Ovary (tissue), 7 donors: ENCODE measurements at regions not wholly inside any gene's neighbourhood (a gene's known extent, or its start where the extent isn't known, plus 50 kb on each side); places are given as distances from the start of the nearest gene placed in this dataset.

ENCODE experiments used
- DNase-seq, 5 donors: peaks; one replicate each; pipeline ENCODE4 v3.0.0-alpha.2; 2019 to 2020
- H3K27ac ChIP-seq, 2 donors: fragments of 200-600 bp; one replicate each; pipeline versions ENCODE4 v1.5.1 to v1.8.0; 2019 to 2022
- H3K27me3 ChIP-seq: fragments of 200-600 bp; one replicate; pipeline ENCODE4 v1.8.0; 2022
- H3K36me3 ChIP-seq: fragments of 200-600 bp; sonication (generic); one replicate; pipeline ENCODE4 v1.5.1; 2019
- H3K4me1 ChIP-seq: one replicate; pipeline ENCODE4 v1.8.1; 2013; ENCODE audit warnings: mild to moderate bottlenecking, moderate library complexity; ENCODE audit not compliant: insufficient read depth
- H3K4me3 ChIP-seq: fragments of 200-600 bp; sonication (generic); one replicate; pipeline ENCODE4 v1.5.1; 2017
- H3K9me3 ChIP-seq, 2 donors: fragments of 200-600 bp in 1 of 2; sonication (generic) in 1 of 2; one replicate each; pipeline versions ENCODE4 v1.5.1 to v1.8.1; 2013 to 2019; ENCODE audit warnings: mild to moderate bottlenecking in 1 of 2, moderate library complexity in 1 of 2
- CTCF ChIP-seq, 3 donors: fragments of 450-650 bp in 2 of 3; fragments of 200-600 bp in 1 of 3; IDR thresholded peaks; one replicate each; pipeline versions ENCODE4 v1.5.1 to v1.8.0; 2016 to 2022; ENCODE audit warnings: antibody characterized with exemption in 3 of 3, mild to moderate bottlenecking in 1 of 3
- EP300 ChIP-seq: sonication (generic); formaldehyde crosslinking; IDR thresholded peaks from one replicate; pipeline ENCODE4 v1.6.1; 2017; ENCODE audit warnings: antibody characterized with exemption
- POLR2A ChIP-seq: fragments of 450-650 bp; IDR thresholded peaks from one replicate; pipeline ENCODE4 v1.6.1; 2017; ENCODE audit warnings: antibody characterized with exemption, mild to moderate bottlenecking, moderate library complexity
- WGBS, 3 donors: extraction: QIAGEN DNeasy Blood & Tissue Kit in 1 of 3; methylation state at CpG; one replicate each; pipeline versions ENCODE4 v1.1.5 to v1.1.7; 2013 to 2017; 5-methylcytosine and 5-hydroxymethylcytosine counted together
- intact Hi-C, 4 donors: fragments of 100-400 bp; cut with DNase I; formaldehyde crosslinking; loops; one replicate each; pipeline versions ENCODE4 v1.11.0 to v1.15.1; 2022 to 2023
- donor health status: DM: no; HTN: no; CAD: no; lungs with moderate emphysema.
- donor health status: DM: no; HTN: no; CAD: no.
- donor health status: Bipolar disorder and iron deficiency.
- donor health status: DM: no; HTN: no; CAD: no.
- donor health status: DM: yes; HTN: yes; CAD: no.

- intact Hi-C loops, result no loop called here
- 88 to 91% (median 89%) methylated on average over 7 of the region's 7 CpGs for WGBS, 3 donors
- no peak for DNase-seq
- Histone ChIP-seq H3K9me3 (no peaks in the 10 kb centered on the region), H3K36me3 (no peaks in the 10 kb centered on the region), H3K27me3 (no peaks in the 10 kb centered on the region), H3K4me1 (no peaks in the 10 kb centered on the region), H3K27ac (no peak overlapping the region), H3K4me3 (no peak overlapping the region)
- TF ChIP-seq EP300, result no peak
- TF ChIP-seq CTCF (IDR thresholded peaks at IDR 0.05), result no peak
- no peak for TF ChIP-seq POLR2A
Observed at GRCh38 chr12:18907728-18908127, 169.8 kb downstream of the CAPZA3 start.

- no peak for DNase-seq
- no peaks in the 10 kb centered on the region for H3K36me3 ChIP-seq
- H3K9me3 ChIP-seq, result no peaks in the 10 kb centered on the region
- H3K27me3 ChIP-seq, result no peaks in the 10 kb centered on the region
- WGBS, 3 donors, result 69 to 90% (median 73%) methylated on average over 4 of the region's 4 CpGs
- TF ChIP-seq CTCF (IDR thresholded peaks at IDR 0.05), result no peak
- no peak for TF ChIP-seq POLR2A
- no peak for TF ChIP-seq EP300
- no peak overlapping the region for H3K4me3 ChIP-seq
- intact Hi-C loops, result no loop called here
- no peak overlapping the region for H3K27ac ChIP-seq
- no peaks in the 10 kb centered on the region for H3K4me1 ChIP-seq
Observed at GRCh38 chr12:18908191-18908590, 170.3 kb downstream of the CAPZA3 start.

GRCh38 chr12:18919871-18920511 is 182.1 kb downstream of the CAPZA3 start:
- intact Hi-C loops, result no loop called here
- no peak overlapping the region for H3K4me3 ChIP-seq
- H3K36me3 ChIP-seq, result no peaks in the 10 kb centered on the region
- TF ChIP-seq POLR2A, result no peak
- TF ChIP-seq CTCF (IDR thresholded peaks at IDR 0.05), result no peak
- no peak for TF ChIP-seq EP300
- no peak overlapping the region for H3K27ac ChIP-seq
- H3K4me1 ChIP-seq, result no peaks in the 10 kb centered on the region
- WGBS, 3 donors, result 93 to 97% (median 96%) methylated on average over 1 of the region's 1 CpG
- no peaks in the 10 kb centered on the region for H3K27me3 ChIP-seq
- H3K9me3 ChIP-seq, result no peaks in the 10 kb centered on the region
- DNase-seq, result no peak

- intact Hi-C loops, result no loop called here
- TF ChIP-seq POLR2A (no peak), CTCF (IDR thresholded peaks at IDR 0.05) (no peak), EP300 (no peak)
- no peaks in the 10 kb centered on the region for H3K27me3 ChIP-seq
- no peak for DNase-seq
- H3K4me3 ChIP-seq, result no peak overlapping the region
- H3K9me3 ChIP-seq, result no peaks in the 10 kb centered on the region
- H3K36me3 ChIP-seq, result no peaks in the 10 kb centered on the region
- no peaks in the 10 kb centered on the region for H3K4me1 ChIP-seq
- WGBS, 3 donors, result 88 to 93% (median 91%) methylated on average over 4 of the region's 4 CpGs
- H3K27ac ChIP-seq, result no peak overlapping the region
Observed at GRCh38 chr12:18922851-18923250, 184.9 kb downstream of the CAPZA3 start.
